ENCODE measurements at regions not wholly inside any gene's neighbourhood (a gene's known extent, or its start where the extent isn't known, plus 50 kb on each side); places are given as distances from the start of the nearest gene placed in this dataset.

- no peak for DNase-seq (ENCODE audit: low spot score)
Observed at GRCh38 chr3:184440151-184440550, 60.3 kb downstream of the CHRD start.

- DNase-seq (ENCODE audit: low spot score), result no peak
Observed at GRCh38 chr3:184441202-184441900, 61.5 kb downstream of the CHRD start.

GRCh38 chr3:184443364-184443763 lies 63.5 kb downstream of the CHRD start:
- no peak for DNase-seq (ENCODE audit: low spot score)

GRCh38 chr3:184443831-184444230 lies 64.0 kb downstream of the CHRD start:
- no peak for DNase-seq (ENCODE audit: low spot score)

GRCh38 chr3:184448321-184449160 lies 68.7 kb downstream of the CHRD start:
- no peak for DNase-seq (ENCODE audit: low spot score)

- DNase-seq (ENCODE audit: low spot score), result no peak
Observed at GRCh38 chr3:184449161-184449515, 69.3 kb downstream of the CHRD start.

GRCh38 chr3:184450547-184450946 lies 70.7 kb downstream of the CHRD start:
- DNase-seq (ENCODE audit: low spot score), result no peak

- no peak for DNase-seq (ENCODE audit: low spot score)
Observed at GRCh38 chr3:184453296-184453695, 73.4 kb downstream of the CHRD start.

- peak; percentile 41 for DNase-seq (ENCODE audit: low spot score)
Observed at GRCh38 chr3:184455991-184456390, 76.1 kb downstream of the CHRD start.

- DNase-seq (ENCODE audit: low spot score), result peak; percentile 74
Observed at GRCh38 chr3:184456476-184456875, 76.6 kb downstream of the CHRD start.

- peak; percentile 59 for DNase-seq (ENCODE audit: low spot score)
Observed at GRCh38 chr3:184457329-184457728, 77.5 kb downstream of the CHRD start.

GRCh38 chr3:184457784-184458377 lies 78.0 kb downstream of the CHRD start:
- DNase-seq (ENCODE audit: low spot score), result peak; percentile 41

GRCh38 chr3:184459355-184459754 lies 79.5 kb downstream of the CHRD start:
- peak; percentile 60 for DNase-seq (ENCODE audit: low spot score)

GRCh38 chr3:184460276-184460675 lies 80.4 kb downstream of the CHRD start:
- peak; percentile 59 for DNase-seq (ENCODE audit: low spot score)

GRCh38 chr3:184461219-184461618 lies 81.4 kb downstream of the CHRD start:
- peak; percentile 55 for DNase-seq (ENCODE audit: low spot score)

- peak; percentile 64 for DNase-seq (ENCODE audit: low spot score)
Observed at GRCh38 chr3:184465883-184466412, 86.1 kb downstream of the CHRD start.

- peak; percentile 81 for DNase-seq (ENCODE audit: low spot score)
Observed at GRCh38 chr3:184466413-184466960, 86.6 kb downstream of the CHRD start.

GRCh38 chr3:184467171-184467570 lies 87.3 kb downstream of the CHRD start:
- peak; percentile 28 for DNase-seq (ENCODE audit: low spot score)

GRCh38 chr3:184470551-184470950 lies 90.7 kb downstream of the CHRD start:
- peak; percentile 24 for DNase-seq (ENCODE audit: low spot score)

- peak; percentile 11 for DNase-seq (ENCODE audit: low spot score)
Observed at GRCh38 chr3:184471439-184471838, 90.1 kb upstream of the EPHB3 start.

GRCh38 chr3:184472723-184473428 lies 88.7 kb upstream of the EPHB3 start:
- peak; percentile 16 for DNase-seq (ENCODE audit: low spot score)

All from mesenteric fat pad (tissue), 1 donor.